ENCODE measurements at regions not wholly inside any gene's neighbourhood (a gene's known extent, or its start where the extent isn't known, plus 50 kb on each side); places are given as distances from the start of the nearest gene placed in this dataset.
A peak's percentile ranks its signal among the peaks of the same experiment; 100 is the strongest.

DNA sequence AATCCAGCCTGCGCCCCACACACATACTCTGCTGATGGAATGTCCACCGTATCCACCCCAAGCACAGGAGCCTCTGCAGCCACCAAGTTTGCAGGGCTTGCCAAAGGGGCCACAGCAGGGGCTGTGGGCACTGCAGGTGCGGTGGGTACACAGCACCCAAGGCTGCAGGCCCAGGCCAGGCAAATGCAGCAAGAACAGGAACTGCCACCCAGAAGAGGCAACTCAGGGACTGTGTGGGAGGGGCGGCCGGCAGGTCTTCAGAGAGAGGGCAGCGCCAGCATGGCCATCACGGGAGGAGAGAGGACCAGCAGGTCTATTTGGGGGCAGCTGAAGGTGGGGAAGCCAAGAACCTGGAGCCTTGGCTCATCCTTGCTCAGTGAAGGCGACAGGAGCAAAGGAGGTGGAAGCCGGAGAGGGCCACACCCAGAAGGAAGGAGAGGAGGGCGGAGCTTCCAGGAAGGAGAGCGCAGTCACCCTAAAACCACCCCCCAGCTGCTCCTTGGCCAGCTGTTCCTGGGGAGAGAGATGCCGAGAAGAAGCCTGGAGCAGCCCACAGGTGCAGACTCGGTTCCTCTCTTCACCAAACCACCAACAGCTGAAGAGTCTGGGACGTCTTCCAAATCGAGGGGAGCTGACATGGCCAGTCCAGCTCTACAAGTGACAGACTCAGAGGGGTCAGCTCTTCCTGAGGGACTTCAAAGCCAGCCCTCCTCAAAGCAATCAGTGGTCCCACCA, 265.1 kb upstream of the CDYL start:
- DNase-seq (ENCODE audit: low read depth in 4 of 4, low spot score in 3 of 4) = no peak

- no peak for DNase-seq (ENCODE audit: low read depth in 4 of 4, low spot score in 3 of 4)
These were observed 265.9 kb upstream of the CDYL start for GRCh38 chr6:4510317-4510716.

GRCh38 chr6:4509506-4509905, 266.7 kb upstream of the CDYL start:
- DNase-seq (ENCODE audit: low read depth in 4 of 4, low spot score in 3 of 4) = no peak

DNA sequence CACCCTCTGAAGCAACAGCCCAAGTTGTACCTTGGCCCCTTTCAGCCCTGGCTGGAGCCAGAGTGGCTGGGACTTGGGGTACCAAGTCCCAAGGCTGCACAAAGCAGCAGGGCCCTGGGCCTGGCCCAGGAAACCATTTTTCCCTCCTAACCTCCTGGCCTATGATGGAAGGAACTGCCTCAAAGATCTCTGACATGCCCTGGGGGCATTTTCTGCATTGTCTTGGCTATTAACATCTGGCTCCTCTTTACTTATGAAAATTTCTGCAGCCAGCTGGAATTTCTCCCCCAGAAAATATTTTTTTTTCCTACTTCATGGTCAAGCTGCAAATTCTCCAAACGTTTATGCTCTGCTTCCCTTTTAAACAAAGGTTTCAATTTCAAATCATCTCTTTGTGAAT, 269.4 kb upstream of the CDYL start:
- no peak for DNase-seq (ENCODE audit: low read depth in 4 of 4, low spot score in 3 of 4)

GRCh38 chr6:4506223-4506622, 270.0 kb upstream of the CDYL start:
- no peak for DNase-seq (ENCODE audit: low read depth in 4 of 4, low spot score in 3 of 4)

GRCh38 chr6:4504700-4505099, 271.5 kb upstream of the CDYL start:
- no peak for DNase-seq (ENCODE audit: low read depth in 4 of 4, low spot score in 3 of 4)

DNA sequence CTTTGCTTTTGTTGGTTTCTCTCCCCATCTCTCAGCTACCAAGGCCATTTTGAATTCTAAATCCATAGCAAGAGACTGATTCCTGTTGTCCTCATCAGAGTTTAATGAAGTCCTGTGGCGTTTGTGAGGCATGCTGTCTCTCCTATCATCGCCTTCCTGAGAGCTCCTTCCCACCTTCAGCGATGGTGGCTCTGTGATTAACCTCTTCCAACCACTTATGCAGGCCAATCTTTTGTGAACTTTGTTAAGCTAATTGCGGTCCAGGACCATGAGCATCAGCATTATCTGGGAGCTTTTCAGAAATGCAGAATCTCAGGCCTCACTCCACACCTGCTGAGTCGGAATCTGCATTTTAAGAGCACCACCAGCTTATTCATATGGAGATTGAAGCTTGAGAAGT, 272.5 kb upstream of the CDYL start:
- no peak for DNase-seq (ENCODE audit: low read depth in 4 of 4, low spot score in 3 of 4)

DNA sequence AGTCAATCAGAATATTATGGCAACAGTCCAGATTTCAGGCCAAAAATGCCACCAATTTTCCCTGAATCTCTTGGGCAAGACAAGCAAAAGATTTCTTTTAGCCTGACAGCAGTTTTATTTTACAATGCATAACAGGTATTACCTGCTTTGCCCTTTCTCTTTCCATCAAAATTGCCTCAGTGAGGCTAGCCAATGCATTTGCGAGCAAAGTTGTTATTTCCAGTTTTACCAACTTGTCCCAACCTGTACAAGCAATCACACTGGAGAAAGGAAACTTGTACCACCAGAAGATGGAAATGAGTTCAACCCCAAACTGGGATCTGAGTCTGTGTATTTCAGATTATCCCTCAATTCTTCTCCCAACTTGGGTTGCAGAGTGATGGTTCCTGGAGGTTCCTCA, 279.9 kb upstream of the CDYL start:
- no peak for DNase-seq (ENCODE audit: low read depth in 4 of 4, low spot score in 3 of 4)

DNA sequence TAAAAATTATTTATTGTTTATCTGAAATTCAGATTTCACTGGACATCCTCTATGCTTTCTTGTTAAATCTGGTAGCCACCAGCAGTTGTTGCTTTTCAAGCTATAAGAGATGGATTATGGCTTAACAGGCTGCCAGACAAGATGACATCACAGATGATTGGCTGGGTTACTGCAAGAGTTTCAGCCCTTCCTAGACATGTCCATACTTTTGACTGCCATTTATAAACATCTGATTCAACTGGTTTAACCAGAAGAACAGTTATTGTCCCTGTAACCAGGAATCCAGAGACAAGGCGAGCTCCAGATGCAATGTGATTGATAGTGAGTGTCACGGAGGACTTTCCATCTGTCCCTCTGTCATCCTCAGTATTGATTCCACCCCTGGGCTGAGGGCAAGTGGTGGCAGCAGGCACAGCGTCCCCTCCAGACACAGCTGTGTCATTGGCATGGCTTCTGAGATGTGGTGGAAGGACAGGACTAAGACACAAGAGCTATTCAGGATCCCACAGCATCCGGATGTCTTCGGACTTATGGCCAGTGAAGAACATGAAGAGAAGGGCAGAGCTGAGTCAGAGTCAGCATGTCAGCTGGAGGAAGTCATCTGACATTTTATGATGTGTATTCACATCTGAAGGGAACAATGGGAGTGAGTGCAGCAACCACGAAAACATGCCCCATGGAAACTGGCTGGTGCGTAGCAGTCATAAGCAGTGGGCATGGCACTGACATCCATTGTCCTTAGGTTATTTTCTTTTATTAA, 284.5 kb upstream of the CDYL start:
- DNase-seq (ENCODE audit: low read depth in 4 of 4, low spot score in 3 of 4) = no peak

- no peak for DNase-seq (ENCODE audit: low read depth in 4 of 4, low spot score in 3 of 4)
These were observed 286.7 kb upstream of the CDYL start for GRCh38 chr6:4489538-4489937.

DNA sequence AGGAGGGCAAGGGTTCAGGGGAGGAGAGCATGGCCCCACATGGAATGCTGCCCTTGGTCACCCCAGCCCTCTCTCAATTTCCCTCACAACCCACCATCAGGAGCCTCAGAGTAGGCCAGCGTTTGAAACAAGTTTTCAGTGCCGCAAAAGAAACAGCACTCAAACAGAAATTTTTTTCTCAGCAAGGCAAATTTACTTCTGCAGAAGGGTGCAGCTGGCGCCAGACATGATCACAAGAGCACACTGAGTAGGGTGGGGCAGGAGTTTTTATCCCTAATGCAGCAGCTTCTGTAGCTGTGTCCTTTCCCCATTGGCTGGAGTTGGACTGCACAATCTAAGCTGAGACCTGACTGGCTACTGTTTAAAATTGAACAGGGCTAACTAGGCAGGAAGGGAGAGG, 287.8 kb upstream of the CDYL start:
- no peak for DNase-seq (ENCODE audit: low read depth in 4 of 4, low spot score in 3 of 4)

- DNase-seq (ENCODE audit: low read depth in 4 of 4, low spot score in 3 of 4) = no peak
These were observed 288.7 kb upstream of the CDYL start for GRCh38 chr6:4487538-4487937.

DNA sequence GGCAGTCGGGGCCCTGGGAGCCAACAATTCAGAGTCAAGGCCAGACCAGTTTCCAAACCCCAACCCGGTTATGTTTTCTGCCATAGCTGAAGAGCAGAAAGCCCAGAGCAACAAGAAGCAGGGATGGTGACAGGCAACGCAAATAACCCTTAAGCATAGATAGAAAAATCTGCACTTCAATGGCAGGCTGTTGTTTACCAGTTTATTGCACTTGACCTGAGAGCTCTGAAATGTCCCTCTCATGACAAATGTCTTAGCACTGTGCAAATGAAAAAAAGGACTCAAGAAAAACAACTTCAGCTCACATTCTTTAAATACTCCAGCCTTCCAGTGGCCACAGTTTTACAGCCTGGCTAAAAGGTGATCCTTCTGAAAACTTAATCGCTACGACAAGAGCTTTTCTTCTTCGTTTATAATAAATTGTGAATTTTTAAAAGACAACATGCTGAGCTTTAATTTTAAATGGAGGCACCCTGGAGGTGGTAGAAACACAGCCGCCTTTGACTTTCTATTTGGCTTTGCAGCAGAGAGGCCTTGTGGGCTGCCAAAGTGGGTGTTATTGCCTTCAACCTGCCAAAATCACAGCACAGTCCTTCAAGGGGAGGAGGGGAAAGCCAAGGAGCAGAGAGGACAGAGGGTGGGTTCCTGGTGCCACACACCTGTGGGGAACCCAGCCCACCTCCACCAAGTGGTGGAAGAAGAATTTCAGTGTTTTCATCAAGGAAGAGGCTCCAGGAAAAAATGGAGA, 289.5 kb upstream of the CDYL start:
- DNase-seq (ENCODE audit: low read depth in 4 of 4, low spot score in 3 of 4) = peak in 2 of 4 donors; percentile 3 to 30

DNA sequence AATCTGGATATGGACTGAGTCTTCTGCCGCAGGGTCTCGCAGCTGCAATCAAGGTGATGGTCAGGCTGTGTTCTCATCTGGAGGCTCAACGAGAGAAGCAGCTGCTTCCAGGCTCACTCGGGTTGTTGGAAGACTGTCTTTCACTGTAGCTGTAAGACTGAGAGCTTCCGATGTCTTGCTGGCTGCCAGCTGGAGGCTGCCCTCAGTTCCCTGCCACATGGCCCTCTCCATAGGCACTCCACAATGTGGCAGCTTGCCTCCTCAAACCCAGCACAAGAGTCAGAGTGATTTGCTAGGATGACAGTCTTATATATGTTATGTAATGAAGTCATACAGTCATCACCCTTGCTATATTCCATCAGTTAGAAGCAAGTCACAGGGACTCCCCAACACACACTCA, 290.5 kb upstream of the CDYL start:
- DNase-seq (ENCODE audit: low read depth in 4 of 4, low spot score in 3 of 4) = no peak

GRCh38 chr6:4482461-4482860, 293.7 kb upstream of the CDYL start:
- no peak for DNase-seq (ENCODE audit: low read depth in 4 of 4, low spot score in 3 of 4)

- DNase-seq (ENCODE audit: low read depth in 4 of 4, low spot score in 3 of 4) = no peak
These were observed 295.1 kb upstream of the CDYL start for GRCh38 chr6:4480788-4481735.

- DNase-seq (ENCODE audit: low read depth in 4 of 4, low spot score in 3 of 4) = no peak
These were observed 298.1 kb upstream of the CDYL start for GRCh38 chr6:4478098-4478497.

DNA sequence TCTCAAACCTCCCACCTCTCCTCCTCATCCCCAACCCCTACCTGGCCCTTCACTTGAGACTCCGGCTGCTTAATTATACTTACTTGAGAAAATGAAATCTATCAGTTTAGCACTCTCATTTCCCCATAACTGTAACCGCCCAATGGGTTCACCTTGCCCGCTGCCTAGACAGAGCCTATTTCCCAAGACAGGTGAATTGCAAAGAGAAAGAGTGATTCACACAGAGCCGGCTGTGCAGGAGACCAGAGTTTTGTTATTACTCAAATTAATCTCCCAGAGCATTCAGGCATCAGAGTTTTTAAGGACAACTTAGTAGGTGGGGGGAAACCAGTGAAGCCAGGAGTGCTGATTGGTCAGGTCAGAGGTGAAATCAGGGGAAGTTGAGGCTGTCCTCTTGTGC, 301.4 kb upstream of the CDYL start:
- DNase-seq (ENCODE audit: low read depth in 4 of 4, low spot score in 3 of 4) = no peak

DNA sequence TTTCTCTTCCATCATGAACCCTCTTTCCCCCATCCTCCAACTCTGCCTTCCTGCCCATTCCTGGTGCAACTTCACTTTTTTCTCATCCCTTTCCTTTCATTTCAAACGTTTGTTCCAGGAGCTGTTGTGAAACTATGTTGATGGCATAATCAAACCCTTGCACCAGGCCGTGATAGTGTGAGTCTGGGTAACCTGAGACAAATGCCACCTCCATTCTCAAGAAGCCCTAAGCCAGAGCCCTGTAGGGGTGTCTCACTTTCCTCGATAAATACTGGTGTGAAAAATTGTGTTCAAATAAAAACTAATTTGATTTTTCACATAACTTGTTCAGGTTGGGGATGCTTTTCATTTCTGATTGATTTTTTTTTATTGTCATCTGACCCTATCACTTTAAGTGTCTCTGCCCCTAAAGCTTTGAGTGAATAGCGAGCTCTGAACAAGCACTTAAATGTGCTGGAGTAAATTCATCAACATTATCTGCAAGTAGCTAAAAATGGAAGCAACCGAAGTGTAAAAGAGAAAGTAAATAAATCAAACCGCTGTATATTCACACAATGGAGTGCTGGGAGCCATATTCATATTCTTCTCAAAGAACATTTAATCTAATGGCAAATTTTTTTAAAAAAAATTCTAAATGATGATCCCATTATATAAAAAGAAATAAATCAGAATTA, 303.1 kb upstream of the CDYL start:
- DNase-seq (ENCODE audit: low read depth in 4 of 4, low spot score in 3 of 4) = no peak

- no peak for DNase-seq (ENCODE audit: low read depth in 4 of 4, low spot score in 3 of 4)
These were observed 304.0 kb upstream of the CDYL start for GRCh38 chr6:4472222-4472621.

Data from left renal pelvis (tissue), 4 donors.